NCI-H2171 (cell line): ENCODE measurements at regions not wholly inside any gene's neighbourhood (a gene's known extent, or its start where the extent isn't known, plus 50 kb on each side); places are given as distances from the start of the nearest gene placed in this dataset.

ENCODE experiments used
- DNase-seq: peaks from one replicate; lab custom pipeline; 2025; lab: John Stamatoyannopoulos, UW

- DNase-seq = no peak
These were observed 590.2 kb downstream of the EPHA4 start for GRCh38 chr2:220981926-220982325.

DNA sequence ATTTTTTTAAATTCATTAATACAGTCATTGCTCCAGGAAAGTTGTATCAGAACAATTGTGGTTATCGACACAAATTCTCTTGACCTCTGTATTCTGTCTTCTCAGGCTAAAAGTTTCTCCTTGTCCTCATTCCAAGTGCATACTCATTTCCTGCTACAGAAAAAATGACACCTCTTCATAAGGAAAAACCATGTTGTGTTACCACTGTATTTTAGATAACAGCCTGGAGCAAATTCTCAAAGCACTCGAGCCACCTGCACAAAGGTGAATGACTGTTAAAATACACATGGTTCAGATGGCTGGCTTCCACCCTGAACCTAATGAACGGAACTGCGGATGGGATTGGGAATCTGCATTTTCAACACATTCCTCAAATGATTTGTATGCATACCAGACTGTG, 586.5 kb downstream of the EPHA4 start:
- DNase-seq = no peak

GRCh38 chr2:220987839-220988238, 584.3 kb downstream of the EPHA4 start:
- DNase-seq = no peak

DNA sequence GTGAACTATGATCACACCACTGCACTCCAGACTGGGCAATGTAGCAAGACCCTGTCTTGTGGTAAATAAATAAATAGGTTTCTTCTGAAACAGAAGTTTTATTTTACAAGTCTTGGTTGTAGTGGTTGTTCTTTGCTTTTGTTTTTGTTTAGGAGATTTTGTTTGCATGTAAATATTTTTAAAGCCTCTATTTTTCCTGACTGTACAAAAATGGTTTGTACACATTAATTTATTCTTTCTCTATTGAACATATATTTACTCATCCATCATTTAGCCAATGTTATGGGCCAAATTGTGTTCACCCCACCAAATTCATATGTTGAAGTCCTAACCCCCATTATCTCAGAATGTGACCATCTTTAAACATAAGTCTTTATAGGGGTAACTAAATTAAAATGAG, 580.1 kb downstream of the EPHA4 start:
- no peak for DNase-seq

GRCh38 chr2:220994846-220995245, 577.3 kb downstream of the EPHA4 start:
- DNase-seq = no peak

DNA sequence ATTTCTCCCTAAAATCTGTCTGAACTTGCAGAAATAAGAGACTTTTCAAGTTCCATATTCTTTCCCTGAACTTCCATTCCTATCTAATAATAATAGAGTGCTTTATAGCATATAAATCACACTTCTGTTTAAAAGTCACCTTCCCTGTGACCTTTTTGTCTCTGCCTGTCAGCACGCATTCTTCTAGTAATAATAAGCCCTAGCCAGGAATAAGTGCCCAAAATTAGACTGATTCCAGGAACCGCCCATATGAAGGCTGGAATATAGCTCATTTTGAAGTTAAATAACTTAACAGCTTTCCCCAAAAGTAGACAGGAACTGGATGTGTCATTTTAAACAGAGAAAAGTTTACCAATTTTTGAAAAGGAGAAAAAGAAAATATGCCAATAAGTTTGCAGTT, 576.5 kb downstream of the EPHA4 start:
- DNase-seq = no peak

DNA sequence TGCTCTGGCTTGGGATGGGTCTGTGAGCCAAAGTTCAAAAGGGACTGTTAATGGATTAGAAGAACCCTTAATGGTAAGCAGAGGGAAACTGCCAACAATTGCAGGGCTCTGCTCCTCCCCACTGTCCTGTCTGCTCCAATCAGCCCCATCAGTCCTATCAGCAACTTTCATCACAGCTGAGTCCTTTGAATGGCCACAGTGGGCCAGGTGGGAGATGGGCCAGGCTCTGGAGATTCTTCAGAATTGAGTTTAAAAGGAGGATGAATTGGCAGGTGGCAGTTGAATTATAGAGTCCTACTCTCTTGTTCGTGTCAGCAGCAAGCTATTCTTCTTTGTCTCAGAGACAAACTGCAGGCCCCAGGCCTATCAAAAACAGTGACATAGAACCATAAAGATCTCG, 573.9 kb downstream of the EPHA4 start:
- DNase-seq = no peak

- no peak for DNase-seq
These were observed 572.7 kb downstream of the EPHA4 start for GRCh38 chr2:220999356-220999755.

DNA sequence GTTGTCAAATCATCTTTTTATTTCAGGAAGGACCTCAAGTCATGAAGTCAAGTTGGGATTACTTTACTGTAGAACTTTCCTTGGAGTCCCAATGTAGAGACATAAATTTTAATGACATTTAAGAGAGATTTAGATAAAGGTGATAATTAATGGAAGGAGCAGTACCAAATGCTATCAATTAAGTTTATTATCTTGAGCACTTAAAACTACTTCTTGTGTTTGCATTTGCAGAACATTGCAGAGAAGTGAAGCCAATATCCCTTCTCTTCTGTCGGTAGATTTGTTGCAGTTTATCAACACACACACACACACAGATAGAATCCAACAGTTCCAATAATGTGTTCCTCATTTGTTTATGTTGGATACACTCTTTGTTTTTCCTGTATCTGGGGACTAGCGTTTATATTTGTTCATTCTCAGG, 570.7 kb downstream of the EPHA4 start:
- no peak for DNase-seq

GRCh38 chr2:221002101-221002685, 569.9 kb downstream of the EPHA4 start:
- DNase-seq = no peak

DNA sequence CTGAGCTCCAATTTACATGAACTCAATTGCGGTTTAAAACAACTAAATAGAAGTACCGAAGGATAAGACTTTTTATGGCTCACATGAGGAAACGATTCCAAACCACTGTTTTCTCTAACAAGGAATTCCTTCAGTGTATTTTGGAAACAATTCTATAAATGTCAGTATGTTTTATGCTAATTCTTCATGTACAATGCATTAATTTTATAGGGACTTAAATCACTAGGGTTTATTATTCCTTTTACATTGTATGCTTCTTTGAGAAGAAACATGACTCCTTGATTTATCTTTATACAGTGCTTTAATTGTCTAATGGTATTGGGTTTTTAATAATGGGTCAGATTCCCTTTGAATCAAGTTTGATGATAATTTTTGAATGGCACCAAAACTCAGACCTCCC, 566.8 kb downstream of the EPHA4 start:
- no peak for DNase-seq

- DNase-seq = no peak
These were observed 566.0 kb downstream of the EPHA4 start for GRCh38 chr2:221006084-221006483.

GRCh38 chr2:221016551-221016950, 555.6 kb downstream of the EPHA4 start:
- DNase-seq = no peak

- no peak for DNase-seq
These were observed 553.8 kb downstream of the EPHA4 start for GRCh38 chr2:221018262-221018661.

DNA sequence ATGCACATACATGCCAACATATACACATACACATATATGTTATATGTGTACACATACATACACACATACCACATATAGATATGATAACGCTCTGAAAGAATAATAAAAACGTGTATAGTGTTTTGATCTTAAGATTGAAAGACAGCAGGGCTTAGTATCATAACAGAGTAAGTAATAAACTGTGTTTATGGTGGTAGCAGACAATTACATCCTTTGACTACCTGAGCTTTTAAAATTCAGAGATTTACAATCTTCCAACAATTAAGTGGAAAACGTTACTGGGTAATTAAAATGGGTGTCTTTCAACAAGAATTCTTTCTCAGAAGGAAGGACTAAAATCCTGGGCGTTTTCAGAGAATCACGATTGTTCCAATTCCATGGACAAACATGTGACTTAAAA, 552.4 kb downstream of the EPHA4 start:
- no peak for DNase-seq

GRCh38 chr2:221022554-221022953, 549.5 kb downstream of the EPHA4 start:
- DNase-seq = no peak

DNA sequence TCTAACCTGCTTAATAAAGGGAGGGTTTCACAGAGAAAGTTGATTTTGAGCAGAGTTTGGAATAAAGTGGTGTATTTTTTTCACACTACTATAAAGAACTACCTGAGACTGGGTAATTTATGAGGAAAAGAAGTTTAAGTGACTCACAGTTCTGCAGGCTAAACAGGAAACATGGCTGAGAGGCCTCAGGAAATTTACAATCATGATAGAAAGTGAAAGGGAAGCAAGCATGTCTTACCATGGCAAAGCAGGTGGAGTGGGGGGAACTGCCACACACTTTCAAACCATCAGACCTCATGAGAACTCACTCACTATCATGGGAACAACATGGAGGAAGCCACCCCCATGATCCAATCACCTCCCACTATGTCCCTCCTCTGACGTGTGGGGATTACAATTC, 546.7 kb downstream of the EPHA4 start:
- no peak for DNase-seq

GRCh38 chr2:221034026-221034701, 537.9 kb downstream of the EPHA4 start:
- no peak for DNase-seq

- DNase-seq = no peak
These were observed 537.1 kb downstream of the EPHA4 start for GRCh38 chr2:221034973-221035372.

DNA sequence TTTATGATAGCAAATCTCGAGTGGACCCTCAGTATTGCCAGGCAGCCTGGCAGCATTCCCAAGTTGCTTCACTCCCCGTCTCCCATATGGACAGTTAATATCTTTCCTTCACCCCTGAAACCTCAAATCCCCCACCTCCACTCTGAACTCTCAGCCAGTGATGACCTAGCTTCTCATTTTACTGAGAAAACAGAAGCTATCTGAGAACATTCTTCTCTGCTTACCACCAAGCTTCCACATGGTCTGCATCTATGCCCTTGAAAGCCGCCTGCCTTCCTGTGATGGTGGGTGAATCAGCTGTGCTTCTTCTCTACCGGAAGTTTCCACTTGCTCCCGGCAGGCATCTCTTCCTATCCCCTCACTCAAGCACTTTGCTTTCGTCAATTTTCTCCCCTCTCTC, 529.2 kb downstream of the EPHA4 start:
- DNase-seq = no peak

- no peak for DNase-seq
These were observed 527.3 kb downstream of the EPHA4 start for GRCh38 chr2:221044781-221045180.

DNA sequence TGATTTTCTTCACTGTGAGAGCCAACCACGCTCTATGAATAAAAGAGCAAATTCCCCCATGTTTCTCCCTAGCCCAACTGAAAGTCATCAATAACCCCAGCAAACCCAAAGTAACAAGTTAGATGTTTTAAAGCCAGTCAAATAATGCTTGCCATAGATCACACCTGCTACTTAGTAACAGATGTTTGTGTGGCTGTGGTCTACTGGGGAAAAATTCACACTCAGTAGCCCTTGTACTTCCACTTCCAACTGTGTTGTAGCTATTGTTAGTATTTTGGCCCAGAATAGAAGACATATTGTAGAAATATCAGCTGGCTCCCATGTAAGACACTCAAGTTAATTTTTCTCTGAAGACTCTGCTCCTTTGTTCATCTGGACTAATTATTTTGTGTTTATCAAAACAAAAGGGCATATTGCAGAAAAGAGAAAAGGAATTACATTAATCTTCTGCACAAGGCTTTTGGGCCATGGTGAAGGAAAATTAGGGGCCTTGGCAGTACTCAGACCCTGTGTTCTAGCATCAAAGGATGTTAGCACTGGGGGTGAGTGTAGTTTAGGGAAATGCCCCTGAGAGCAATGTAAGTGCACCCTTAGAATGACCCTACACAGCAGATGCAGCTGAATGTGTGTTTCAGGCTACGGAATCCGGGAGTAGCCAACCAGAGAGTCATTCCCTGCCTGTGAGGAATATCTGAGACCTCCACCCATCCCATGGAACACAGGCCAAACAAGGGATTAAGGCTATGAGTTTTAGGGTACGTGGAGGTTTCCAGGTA, 521.9 kb downstream of the EPHA4 start:
- DNase-seq = no peak

- no peak for DNase-seq
These were observed 520.9 kb downstream of the EPHA4 start for GRCh38 chr2:221051162-221051561.
